A673 (cell line): ENCODE measurements at regions not wholly inside any gene's neighbourhood (a gene's known extent, or its start where the extent isn't known, plus 50 kb on each side); places are given as distances from the start of the nearest gene placed in this dataset.

Experiments
- EZH2 ChIP-seq: fragments of 200-600 bp; sonication (generic); IDR thresholded peaks from 2 replicates; pipeline ENCODE4 v1.6.1; 2017; ENCODE audit warnings: borderline replicate concordance, low read depth, mild to moderate bottlenecking, mixed read lengths, antibody characterized with exemption, low read length; ENCODE audit not compliant: poor library complexity, severe bottlenecking
- TF ChIP-seq, protein P1 (sequence below): fragments of 300-800, 200-600 bp; sonication (generic); conservative IDR thresholded peaks from 2 replicates; pipeline ENCODE4 v1.5.1; 2017; ENCODE audit warnings: low read depth, mild to moderate bottlenecking, antibody characterized with exemption, low read length, moderate library complexity, mixed read lengths

DNA sequence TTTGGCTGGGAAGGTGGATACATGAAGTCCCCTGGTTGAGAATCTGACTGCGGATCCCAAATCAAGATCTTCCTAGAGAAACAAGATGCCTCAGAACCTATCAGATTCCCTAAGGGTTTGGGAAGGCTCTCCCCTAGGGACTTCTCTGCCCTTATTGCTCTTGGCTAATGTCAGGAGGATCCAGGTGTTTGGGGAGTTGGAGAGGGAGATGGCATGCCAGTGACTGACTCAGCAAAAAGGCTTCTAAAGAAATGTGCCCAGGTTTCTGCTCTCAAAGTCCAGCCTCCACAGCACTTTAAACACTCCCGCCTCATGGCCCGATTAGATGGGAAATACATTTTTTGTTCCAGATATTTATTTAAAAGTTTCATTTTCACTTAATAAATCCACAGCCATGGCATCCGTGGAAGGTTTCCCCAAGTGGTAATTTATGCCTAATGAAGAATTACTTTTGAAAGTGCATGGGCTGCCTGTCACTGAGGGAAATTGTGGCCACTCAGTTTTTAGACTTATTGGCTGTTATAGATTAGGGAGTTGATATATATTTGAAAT lies 156.4 kb downstream of the OSR1 start:
- TF ChIP-seq, protein P1, sequence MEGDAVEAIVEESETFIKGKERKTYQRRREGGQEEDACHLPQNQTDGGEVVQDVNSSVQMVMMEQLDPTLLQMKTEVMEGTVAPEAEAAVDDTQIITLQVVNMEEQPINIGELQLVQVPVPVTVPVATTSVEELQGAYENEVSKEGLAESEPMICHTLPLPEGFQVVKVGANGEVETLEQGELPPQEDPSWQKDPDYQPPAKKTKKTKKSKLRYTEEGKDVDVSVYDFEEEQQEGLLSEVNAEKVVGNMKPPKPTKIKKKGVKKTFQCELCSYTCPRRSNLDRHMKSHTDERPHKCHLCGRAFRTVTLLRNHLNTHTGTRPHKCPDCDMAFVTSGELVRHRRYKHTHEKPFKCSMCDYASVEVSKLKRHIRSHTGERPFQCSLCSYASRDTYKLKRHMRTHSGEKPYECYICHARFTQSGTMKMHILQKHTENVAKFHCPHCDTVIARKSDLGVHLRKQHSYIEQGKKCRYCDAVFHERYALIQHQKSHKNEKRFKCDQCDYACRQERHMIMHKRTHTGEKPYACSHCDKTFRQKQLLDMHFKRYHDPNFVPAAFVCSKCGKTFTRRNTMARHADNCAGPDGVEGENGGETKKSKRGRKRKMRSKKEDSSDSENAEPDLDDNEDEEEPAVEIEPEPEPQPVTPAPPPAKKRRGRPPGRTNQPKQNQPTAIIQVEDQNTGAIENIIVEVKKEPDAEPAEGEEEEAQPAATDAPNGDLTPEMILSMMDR, result no peak
- TF ChIP-seq EZH2, result no peak
